ENCODE measurements at regions not wholly inside any gene's neighbourhood (a gene's known extent, or its start where the extent isn't known, plus 50 kb on each side); places are given as distances from the start of the nearest gene placed in this dataset.
"Not testable (repeated sequence)": the region's sequence is repeated elsewhere in the genome, so short reads cannot be mapped to it uniquely, and the experiment has no call there.

- TF ChIP-seq CEBPZ (IDR thresholded peaks at IDR 0.05; ENCODE audit: low read length) (no peak), E2F5 (CRISPR knock-in tag; conservative IDR thresholded peaks at IDR 0.05) (no peak), TAF15 (IDR thresholded peaks at IDR 0.05; ENCODE audit: low read depth, low read length, poor library complexity, severe bottlenecking) (no peak), XRCC5 (optimal IDR thresholded peaks at IDR 0.05; ENCODE audit: low read length) (no peak), FLYWCH1 (CRISPR knock-in tag; IDR thresholded peaks at IDR 0.05) (no peak), MAF1 (CRISPR knock-in tag; IDR thresholded peaks at IDR 0.05; ENCODE audit: borderline replicate concordance) (no peak), ZFX (CRISPR knock-in tag; IDR thresholded peaks at IDR 0.05; ENCODE audit: low read depth) (no peak), ZNF678 (CRISPR knock-in tag; IDR thresholded peaks at IDR 0.05) (no peak), ZNF235 (CRISPR knock-in tag; IDR thresholded peaks at IDR 0.05; ENCODE audit: borderline replicate concordance) (no peak), STAT6 (CRISPR knock-in tag; IDR thresholded peaks at IDR 0.05; ENCODE audit: borderline replicate concordance) (no peak)
Measured at GRCh38 chr9:65449423-65449822, 164.4 kb upstream of the FOXD4L5 start (continued).

DNA sequence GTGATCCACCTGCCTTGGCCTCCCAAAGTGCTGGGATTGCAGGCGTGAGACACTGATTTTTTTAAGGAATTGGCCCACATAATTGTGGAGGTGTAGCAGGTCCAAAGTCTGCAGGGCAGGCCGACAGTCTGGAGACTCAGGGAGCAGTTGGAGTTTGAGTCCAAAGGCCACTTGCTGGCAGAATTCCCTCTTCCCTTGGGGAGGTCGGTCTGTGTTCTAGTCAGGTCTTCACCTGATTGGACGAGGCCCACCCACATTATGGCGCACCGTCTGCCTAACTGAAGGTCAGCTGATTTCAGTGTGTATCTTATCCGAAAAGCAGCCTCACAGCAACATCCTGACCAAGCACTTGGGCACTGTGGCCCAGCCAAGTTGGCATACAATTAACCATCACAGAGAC lies 162.1 kb upstream of the FOXD4L5 start:
- H3K4me3 ChIP-seq (replicated peaks in 1 of 3; ENCODE audit: insufficient read depth in 1 of 3, low read depth in 2 of 3, low read length in 3 of 3); H2AFZ ChIP-seq (ENCODE audit: low read length); in situ Hi-C loops (cut with HindIII; ENCODE audit: extremely low pct_ligation_motif_present, low pct_unique_long_range_greater_than_20kb); intact Hi-C loops (cut with micrococcal nuclease; ENCODE audit: unreplicated experiment); FAIRE-seq; H3K9ac ChIP-seq (ENCODE audit: insufficient read depth, low read depth, low read length); POLR2A ChIA-PET; DNase-seq (ENCODE audit: low spot score); H3K79me2 ChIP-seq (ENCODE audit: insufficient read depth, low read length); ATAC-seq; H3K4me1 ChIP-seq (ENCODE audit: insufficient read depth, low read length); H3K4me2 ChIP-seq (ENCODE audit: low read depth, low read length); H3K27ac ChIP-seq (ENCODE audit: extremely low read length, insufficient read depth, low read length); BruUV-seq (replicated peaks); CTCF ChIA-PET (ENCODE audit: low intra/inter-chr PET ratio, low total read pairs); H3K36me3 ChIP-seq (replicated peaks in 1 of 2; ENCODE audit: control insufficient read depth in 1 of 2, insufficient read depth in 2 of 2, low read length in 2 of 2); H4K20me1 ChIP-seq (ENCODE audit: insufficient read depth, low read length); H3K9me3 ChIP-seq (ENCODE audit: low read length); H3K27me3 ChIP-seq (ENCODE audit: control insufficient read depth in 1 of 2, insufficient read depth in 2 of 2, low read length in 2 of 2): not testable (repeated sequence)
- WGBS (ENCODE audit: low lambda C conversion rate): 51% methylated on average over 5 of the region's 7 CpGs

- WGBS (ENCODE audit: low lambda C conversion rate): 26% methylated on average over 7 of the region's 7 CpGs
- intact Hi-C loops (cut with micrococcal nuclease; ENCODE audit: unreplicated experiment); H3K9me3 ChIP-seq (ENCODE audit: low read length); DNase-seq (ENCODE audit: low spot score); H3K4me3 ChIP-seq (replicated peaks in 1 of 3; ENCODE audit: insufficient read depth in 1 of 3, low read depth in 2 of 3, low read length in 3 of 3); H3K27ac ChIP-seq (ENCODE audit: extremely low read length, insufficient read depth, low read length); FAIRE-seq; BruUV-seq (replicated peaks); H3K4me2 ChIP-seq (ENCODE audit: low read depth, low read length); H4K20me1 ChIP-seq (ENCODE audit: insufficient read depth, low read length); H2AFZ ChIP-seq (ENCODE audit: low read length); in situ Hi-C loops (cut with HindIII; ENCODE audit: extremely low pct_ligation_motif_present, low pct_unique_long_range_greater_than_20kb); H3K79me2 ChIP-seq (ENCODE audit: insufficient read depth, low read length); H3K4me1 ChIP-seq (ENCODE audit: insufficient read depth, low read length); ATAC-seq; CTCF ChIA-PET (ENCODE audit: low intra/inter-chr PET ratio, low total read pairs); H3K9ac ChIP-seq (ENCODE audit: insufficient read depth, low read depth, low read length); H3K27me3 ChIP-seq (ENCODE audit: control insufficient read depth in 1 of 2, insufficient read depth in 2 of 2, low read length in 2 of 2); POLR2A ChIA-PET; H3K36me3 ChIP-seq (replicated peaks in 1 of 2; ENCODE audit: control insufficient read depth in 1 of 2, insufficient read depth in 2 of 2, low read length in 2 of 2): not testable (repeated sequence)
Measured at GRCh38 chr9:65445991-65446390, 161.0 kb upstream of the FOXD4L5 start.

Measured in HepG2 (cell line).